GM12864 (cell line): ENCODE measurements at regions not wholly inside any gene's neighbourhood (a gene's known extent, or its start where the extent isn't known, plus 50 kb on each side); places are given as distances from the start of the nearest gene placed in this dataset.

Experiments
- DNase-seq: peaks from one replicate; pipeline ENCODE4 v3.0.0-alpha.2; 2011; ENCODE audit warnings: low read depth
- H3K4me3 ChIP-seq: 2 replicates; pipeline ENCODE4 v1.5.1; 2011; ENCODE audit warnings: mild to moderate bottlenecking, low read depth, low read length, control low read depth
- TF ChIP-seq, protein P1 (sequence below): IDR thresholded peaks from 2 replicates; pipeline ENCODE4 v1.5.1; 2011; ENCODE audit warnings: low read depth, mild to moderate bottlenecking, moderate library complexity, low read length, control low read depth, inconsistent platforms; ENCODE audit errors: missing control alignments

DNA sequence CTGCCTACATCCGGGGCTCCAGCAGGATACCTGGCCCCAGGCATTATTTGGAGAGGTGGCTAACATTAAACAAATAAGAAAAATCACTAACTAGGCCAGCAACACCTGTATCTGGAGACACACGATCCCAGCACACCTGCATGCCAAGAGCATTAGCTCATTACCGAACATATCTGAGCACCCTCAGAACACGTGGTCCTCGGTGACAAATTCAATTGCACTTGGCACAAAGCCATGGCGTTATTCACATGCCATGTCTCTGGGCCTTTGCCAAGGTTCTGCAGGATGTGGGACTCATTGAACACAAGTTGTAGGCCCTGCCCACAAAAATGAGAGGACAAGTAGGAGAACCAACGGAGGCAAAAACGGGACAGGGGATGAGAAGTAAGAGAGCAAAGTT lies 552.3 kb downstream of the TOX3 start:
- DNase-seq, result no peak
- H3K4me3 ChIP-seq, result no peak overlapping the region
- TF ChIP-seq, protein P1, sequence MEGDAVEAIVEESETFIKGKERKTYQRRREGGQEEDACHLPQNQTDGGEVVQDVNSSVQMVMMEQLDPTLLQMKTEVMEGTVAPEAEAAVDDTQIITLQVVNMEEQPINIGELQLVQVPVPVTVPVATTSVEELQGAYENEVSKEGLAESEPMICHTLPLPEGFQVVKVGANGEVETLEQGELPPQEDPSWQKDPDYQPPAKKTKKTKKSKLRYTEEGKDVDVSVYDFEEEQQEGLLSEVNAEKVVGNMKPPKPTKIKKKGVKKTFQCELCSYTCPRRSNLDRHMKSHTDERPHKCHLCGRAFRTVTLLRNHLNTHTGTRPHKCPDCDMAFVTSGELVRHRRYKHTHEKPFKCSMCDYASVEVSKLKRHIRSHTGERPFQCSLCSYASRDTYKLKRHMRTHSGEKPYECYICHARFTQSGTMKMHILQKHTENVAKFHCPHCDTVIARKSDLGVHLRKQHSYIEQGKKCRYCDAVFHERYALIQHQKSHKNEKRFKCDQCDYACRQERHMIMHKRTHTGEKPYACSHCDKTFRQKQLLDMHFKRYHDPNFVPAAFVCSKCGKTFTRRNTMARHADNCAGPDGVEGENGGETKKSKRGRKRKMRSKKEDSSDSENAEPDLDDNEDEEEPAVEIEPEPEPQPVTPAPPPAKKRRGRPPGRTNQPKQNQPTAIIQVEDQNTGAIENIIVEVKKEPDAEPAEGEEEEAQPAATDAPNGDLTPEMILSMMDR, result no peak

GRCh38 chr16:51989637-51990230 lies 557.2 kb downstream of the TOX3 start:
- DNase-seq, result no peak
- no peak overlapping the region for H3K4me3 ChIP-seq
- TF ChIP-seq, protein P1, result no peak

DNA sequence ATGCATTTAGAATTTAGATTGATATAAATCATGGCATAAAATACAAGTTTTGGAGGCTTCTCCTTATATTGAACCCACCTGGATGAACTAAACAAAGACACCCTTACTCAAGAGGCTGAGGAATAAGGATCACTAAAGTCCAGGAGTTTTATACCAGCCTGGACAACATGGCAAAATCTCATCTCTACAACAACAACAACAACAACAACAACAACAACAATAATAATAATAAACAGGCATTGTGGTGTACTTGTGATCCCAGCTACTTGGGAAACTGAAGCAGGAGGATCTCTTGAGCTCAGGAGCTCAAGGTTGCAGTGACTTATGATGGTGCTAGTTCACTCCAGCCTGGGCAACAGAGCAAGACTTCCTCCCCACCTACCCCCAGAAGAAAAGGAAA lies 558.0 kb downstream of the TOX3 start:
- DNase-seq, result no peak
- H3K4me3 ChIP-seq, result no peak overlapping the region
- TF ChIP-seq, protein P1, result no peak

DNA sequence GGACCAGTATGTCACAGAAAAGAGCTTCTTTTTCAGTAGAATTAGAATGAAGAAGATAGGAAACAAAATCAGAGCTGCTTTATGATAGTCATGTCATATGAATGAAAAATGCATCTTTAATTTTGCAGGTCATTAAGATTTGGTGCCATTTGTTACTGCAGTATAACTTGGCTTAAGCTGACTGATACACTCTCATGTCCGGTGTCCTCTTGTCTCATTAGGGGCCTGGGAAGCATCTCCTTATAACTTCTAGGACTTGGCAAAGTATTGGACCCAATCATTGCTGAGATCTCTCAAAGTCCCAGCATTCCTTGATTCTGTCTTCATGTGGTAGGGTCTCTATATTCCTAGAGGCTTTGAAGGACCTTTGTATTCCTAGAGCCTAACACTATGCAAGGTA lies 559.4 kb downstream of the TOX3 start:
- no peak for DNase-seq
- no peak overlapping the region for H3K4me3 ChIP-seq
- TF ChIP-seq, protein P1, result no peak

- TF ChIP-seq, protein P1, result no peak
- no peak overlapping the region for H3K4me3 ChIP-seq
- DNase-seq, result no peak
These were observed 560.2 kb downstream of the TOX3 start for GRCh38 chr16:51986717-51987116.

GRCh38 chr16:51986301-51986700 lies 560.6 kb downstream of the TOX3 start:
- DNase-seq, result no peak
- TF ChIP-seq, protein P1, result no peak
- H3K4me3 ChIP-seq, result no peak overlapping the region

- TF ChIP-seq, protein P1, result no peak
- no peak overlapping the region for H3K4me3 ChIP-seq
- DNase-seq, result no peak
These were observed 561.8 kb downstream of the TOX3 start for GRCh38 chr16:51985126-51985525.
